WTC11 (cell line): ENCODE measurements at regions not wholly inside any gene's neighbourhood (a gene's known extent, or its start where the extent isn't known, plus 50 kb on each side); places are given as distances from the start of the nearest gene placed in this dataset.

ENCODE experiments used
- ATAC-seq: fragments of 200-7000 bp; cut with Tn5 transposase; 2 replicates; pipeline ENCODE4 v1.10.0; 2021; ENCODE audit warnings: mild to moderate bottlenecking, moderate library complexity
- CTCF ChIA-PET: fragments of 300-600 bp; sonication (Branson Sonifier 250); formaldehyde crosslinking; loops from one replicate; lab custom pipeline; 2021; ENCODE audit warnings: antibody characterized with exemption; lab: Charles Lee
- POLR2A ChIA-PET: fragments of 350-600 bp; sonication (Branson Sonifier 250); formaldehyde crosslinking; loops from one replicate; lab custom pipeline; 2021; ENCODE audit warnings: antibody characterized with exemption; lab: Charles Lee
- DNase-seq: peaks from one replicate; pipeline ENCODE4 v3.0.0; 2021; ENCODE audit warnings: low spot score
- H3K27ac Mint-ChIP-seq: 2 replicates; pipeline ENCODE4 v1.8.0; 2021; ENCODE audit warnings: mixed read lengths
- H3K27me3 Mint-ChIP-seq: 2 replicates; pipeline ENCODE4 v1.8.0; 2021; ENCODE audit warnings: low read depth, mild to moderate bottlenecking, moderate library complexity, mixed read lengths
- H3K36me3 Mint-ChIP-seq: 2 replicates; pipeline ENCODE4 v1.8.0; 2021; ENCODE audit warnings: mixed read lengths
- H3K4me1 Mint-ChIP-seq: 2 replicates; pipeline ENCODE4 v1.8.0; 2022; ENCODE audit warnings: mixed read lengths
- H3K4me3 Mint-ChIP-seq: 2 replicates; pipeline ENCODE4 v1.8.0; 2021; ENCODE audit warnings: mild to moderate bottlenecking, moderate library complexity, mixed read lengths
- H3K9me3 Mint-ChIP-seq: 2 replicates; pipeline ENCODE4 v1.8.0; 2021; ENCODE audit warnings: mixed read lengths
- AR ChIP-seq: fragments of 250-450 bp; sonication (Bioruptor Pico); IDR thresholded peaks from 2 replicates; pipeline ENCODE4 v1.9.0; 2021; ENCODE audit warnings: mild to moderate bottlenecking
- ATF2 ChIP-seq: sonication (generic); formaldehyde crosslinking; IDR thresholded peaks from 2 replicates; pipeline ENCODE4 v1.8.1; 2022; ENCODE audit warnings: low read depth, missing genetic modification reagents, borderline replicate concordance
- ATF3 ChIP-seq: sonication (generic); formaldehyde crosslinking; conservative IDR thresholded peaks from 2 replicates; pipeline ENCODE4 v1.8.1; 2022; ENCODE audit warnings: mild to moderate bottlenecking, missing genetic modification reagents
- CDX4 ChIP-seq: fragments of 250-450 bp; sonication (Bioruptor Pico); IDR thresholded peaks from 2 replicates; pipeline ENCODE4 v1.9.0; 2021; ENCODE audit warnings: moderate library complexity, mild to moderate bottlenecking, inconsistent platforms, borderline replicate concordance
- CREM ChIP-seq: sonication (generic); formaldehyde crosslinking; IDR thresholded peaks from 2 replicates; pipeline ENCODE4 v1.8.1; 2022; ENCODE audit warnings: mild to moderate bottlenecking, missing genetic modification reagents, moderate library complexity
- ELF4 ChIP-seq: sonication (generic); formaldehyde crosslinking; IDR thresholded peaks from 2 replicates; pipeline ENCODE4 v1.8.1; 2022; ENCODE audit warnings: low read depth, mild to moderate bottlenecking, moderate library complexity, missing genetic modification reagents
- FOXJ3 ChIP-seq: sonication (generic); formaldehyde crosslinking; IDR thresholded peaks from 2 replicates; pipeline ENCODE4 v1.9.0; 2021; ENCODE audit warnings: missing genetic modification reagents, mild to moderate bottlenecking, borderline replicate concordance
- GABPB1 ChIP-seq: sonication (generic); formaldehyde crosslinking; IDR thresholded peaks from 2 replicates; pipeline ENCODE4 v1.8.1; 2023; ENCODE audit warnings: mild to moderate bottlenecking, missing genetic modification reagents
- JAZF1 ChIP-seq: fragments of 250-450 bp; sonication (Bioruptor Pico); IDR thresholded peaks from 2 replicates; pipeline ENCODE4 v1.9.0; 2021; ENCODE audit warnings: moderate library complexity, mild to moderate bottlenecking, inconsistent platforms
- NFATC4 ChIP-seq: fragments of 250-450 bp; sonication (Bioruptor Pico); IDR thresholded peaks from 2 replicates; pipeline ENCODE4 v1.9.0; 2021; ENCODE audit warnings: mild to moderate bottlenecking
- PREB ChIP-seq: sonication (generic); formaldehyde crosslinking; IDR thresholded peaks from 2 replicates; pipeline ENCODE4 v1.8.1; 2022; ENCODE audit warnings: mild to moderate bottlenecking, missing genetic modification reagents, moderate library complexity, borderline replicate concordance
- SMAD3 ChIP-seq: sonication (generic); formaldehyde crosslinking; IDR thresholded peaks from 2 replicates; pipeline ENCODE4 v1.8.0; 2022; ENCODE audit warnings: missing genetic modification reagents, mild to moderate bottlenecking, borderline replicate concordance
- TEAD1 ChIP-seq: sonication (generic); formaldehyde crosslinking; IDR thresholded peaks from 2 replicates; pipeline ENCODE4 v1.8.0; 2022; ENCODE audit warnings: mild to moderate bottlenecking, missing genetic modification reagents
- TEAD4 ChIP-seq: sonication (generic); formaldehyde crosslinking; IDR thresholded peaks from 2 replicates; pipeline ENCODE4 v1.8.0; 2022; ENCODE audit warnings: mild to moderate bottlenecking, missing genetic modification reagents
- ZBTB21 ChIP-seq: sonication (generic); formaldehyde crosslinking; IDR thresholded peaks from 2 replicates; pipeline ENCODE4 v1.8.1; 2023; ENCODE audit warnings: mild to moderate bottlenecking, missing genetic modification reagents, borderline replicate concordance
- ZNF232 ChIP-seq: sonication (generic); formaldehyde crosslinking; IDR thresholded peaks from 2 replicates; pipeline ENCODE4 v1.8.0; 2022; ENCODE audit warnings: mild to moderate bottlenecking, missing genetic modification reagents
- ZNF281 ChIP-seq: sonication (generic); formaldehyde crosslinking; IDR thresholded peaks from 2 replicates; pipeline ENCODE4 v1.8.0; 2023; ENCODE audit warnings: mild to moderate bottlenecking, missing genetic modification reagents
- ZNF416 ChIP-seq: fragments of 250-450 bp; sonication (Bioruptor Pico); IDR thresholded peaks from 2 replicates; pipeline ENCODE4 v1.9.0; 2021; ENCODE audit warnings: mild to moderate bottlenecking, inconsistent platforms
- ZNF425 ChIP-seq: fragments of 250-450 bp; sonication (Bioruptor Pico); conservative IDR thresholded peaks from 2 replicates; pipeline ENCODE4 v1.9.0; 2021; ENCODE audit warnings: mild to moderate bottlenecking

GRCh38 chr2:131657895-131658768, 130.4 kb downstream of the CCDC74A start:
- TF ChIP-seq TEAD1 (CRISPR knock-in tag): no peak
- no peak for TF ChIP-seq ELF4 (CRISPR knock-in tag)
- TF ChIP-seq TEAD4: no peak
- TF ChIP-seq AR (CRISPR knock-in tag): no peak
- no peak for TF ChIP-seq ATF2 (CRISPR knock-in tag)
- no peak for TF ChIP-seq CDX4 (CRISPR knock-in tag)
- TF ChIP-seq GABPB1 (CRISPR knock-in tag): no peak
- POLR2A ChIA-PET: no interaction called here
- CTCF ChIA-PET: no interaction called here
- Mint-ChIP-seq H3K4me1 (0 out of 2 replicates have a peak, but pooled peaks cover 5% of the 10 kb centered on the region), H3K4me3 (no peak overlapping the region), H3K36me3 (no peaks in the 10 kb centered on the region), H3K27me3 (no peaks in the 10 kb centered on the region), H3K27ac (no peak overlapping the region), H3K9me3 (no peaks in the 10 kb centered on the region)
- no peak for ATAC-seq
- DNase-seq: no peak

- Mint-ChIP-seq H3K4me1 (0 out of 2 replicates have a peak, but pooled peaks cover 5% of the 10 kb centered on the region), H3K36me3 (no peaks in the 10 kb centered on the region), H3K27me3 (no peaks in the 10 kb centered on the region), H3K9me3 (no peaks in the 10 kb centered on the region), H3K27ac (no peak overlapping the region), H3K4me3 (no peak overlapping the region)
- ChIA-PET POLR2A (no interaction called here), CTCF (no interaction called here)
- ATAC-seq: no peak
- DNase-seq: no peak
- TF ChIP-seq ZNF281 (CRISPR knock-in tag) (no peak), CREM (CRISPR knock-in tag) (no peak), ZBTB21 (CRISPR knock-in tag) (no peak), ZNF416 (CRISPR knock-in tag) (no peak), SMAD3 (CRISPR knock-in tag) (no peak), ZNF232 (CRISPR knock-in tag) (no peak), NFATC4 (no peak), ATF2 (CRISPR knock-in tag) (no peak), ATF3 (CRISPR knock-in tag) (no peak), PREB (CRISPR knock-in tag) (no peak), CDX4 (CRISPR knock-in tag) (no peak), FOXJ3 (CRISPR knock-in tag) (no peak), JAZF1 (CRISPR knock-in tag) (no peak), ZNF425 (no peak)
Measured at GRCh38 chr2:131658769-131659131, 131.1 kb downstream of the CCDC74A start.
